ENCODE measurements at regions not wholly inside any gene's neighbourhood (a gene's known extent, or its start where the extent isn't known, plus 50 kb on each side); places are given as distances from the start of the nearest gene placed in this dataset.

GRCh38 chr6:85394853-85395538, 54.9 kb upstream of the NT5E start (continued):
- TF ChIP-seq USF1 (CRISPR knock-in tag; IDR thresholded peaks at IDR 0.05) (no peak), JUN (CRISPR knock-in tag; IDR thresholded peaks at IDR 0.05) (no peak), PRRX2 (CRISPR knock-in tag; IDR thresholded peaks at IDR 0.05) (no peak), SP1 (CRISPR knock-in tag; conservative IDR thresholded peaks at IDR 0.05) (no peak), ATF6 (CRISPR knock-in tag; IDR thresholded peaks at IDR 0.05) (no peak), ZBTB21 (CRISPR knock-in tag; IDR thresholded peaks at IDR 0.05; ENCODE audit: borderline replicate concordance) (no peak), E2F1 (CRISPR knock-in tag; IDR thresholded peaks at IDR 0.05) (no peak), CREM (CRISPR knock-in tag; IDR thresholded peaks at IDR 0.05) (no peak), GRHL2 (CRISPR knock-in tag; IDR thresholded peaks at IDR 0.05; ENCODE audit: insufficient replicate concordance, severe bottlenecking) (no peak), SMAD4 (CRISPR knock-in tag; IDR thresholded peaks at IDR 0.05) (no peak), NFATC4 (CRISPR knock-in tag; IDR thresholded peaks at IDR 0.05) (no peak), ZNF219 (CRISPR knock-in tag; IDR thresholded peaks at IDR 0.05; ENCODE audit: borderline replicate concordance) (no peak)

- ATAC-seq: no peak
Observed at GRCh38 chr6:85394199-85394598, 55.7 kb upstream of the NT5E start.

More at GRCh38 chr6:85394199-85394598, 55.7 kb upstream of the NT5E start:
- no peak overlapping the region for H3K4me3 Mint-ChIP-seq
- peaks cover 7% of the 10 kb centered on the region; the same call in 1 of the 2 replicates for H3K4me1 Mint-ChIP-seq
- POLR2A ChIA-PET: no interaction called here
- TF ChIP-seq PRRX2 (CRISPR knock-in tag; IDR thresholded peaks at IDR 0.05): no peak
- TF ChIP-seq, protein P1, sequence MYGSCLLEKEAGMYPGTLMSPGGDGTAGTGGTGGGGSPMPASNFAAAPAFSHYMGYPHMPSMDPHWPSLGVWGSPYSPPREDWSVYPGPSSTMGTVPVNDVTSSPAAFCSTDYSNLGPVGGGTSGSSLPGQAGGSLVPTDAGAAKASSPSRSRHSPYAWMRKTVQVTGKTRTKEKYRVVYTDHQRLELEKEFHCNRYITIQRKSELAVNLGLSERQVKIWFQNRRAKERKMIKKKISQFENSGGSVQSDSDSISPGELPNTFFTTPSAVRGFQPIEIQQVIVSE (CRISPR knock-in tag; IDR thresholded peaks at IDR 0.05; ENCODE audit: borderline replicate concordance): no peak
- TF ChIP-seq ZNF532 (CRISPR knock-in tag; IDR thresholded peaks at IDR 0.05; ENCODE audit: borderline replicate concordance): no peak
- TF ChIP-seq MYBL2 (CRISPR knock-in tag; IDR thresholded peaks at IDR 0.05): no peak
- no peak for TF ChIP-seq FOXP1 (CRISPR knock-in tag; IDR thresholded peaks at IDR 0.05; ENCODE audit: borderline replicate concordance)
- TF ChIP-seq, protein P2, sequence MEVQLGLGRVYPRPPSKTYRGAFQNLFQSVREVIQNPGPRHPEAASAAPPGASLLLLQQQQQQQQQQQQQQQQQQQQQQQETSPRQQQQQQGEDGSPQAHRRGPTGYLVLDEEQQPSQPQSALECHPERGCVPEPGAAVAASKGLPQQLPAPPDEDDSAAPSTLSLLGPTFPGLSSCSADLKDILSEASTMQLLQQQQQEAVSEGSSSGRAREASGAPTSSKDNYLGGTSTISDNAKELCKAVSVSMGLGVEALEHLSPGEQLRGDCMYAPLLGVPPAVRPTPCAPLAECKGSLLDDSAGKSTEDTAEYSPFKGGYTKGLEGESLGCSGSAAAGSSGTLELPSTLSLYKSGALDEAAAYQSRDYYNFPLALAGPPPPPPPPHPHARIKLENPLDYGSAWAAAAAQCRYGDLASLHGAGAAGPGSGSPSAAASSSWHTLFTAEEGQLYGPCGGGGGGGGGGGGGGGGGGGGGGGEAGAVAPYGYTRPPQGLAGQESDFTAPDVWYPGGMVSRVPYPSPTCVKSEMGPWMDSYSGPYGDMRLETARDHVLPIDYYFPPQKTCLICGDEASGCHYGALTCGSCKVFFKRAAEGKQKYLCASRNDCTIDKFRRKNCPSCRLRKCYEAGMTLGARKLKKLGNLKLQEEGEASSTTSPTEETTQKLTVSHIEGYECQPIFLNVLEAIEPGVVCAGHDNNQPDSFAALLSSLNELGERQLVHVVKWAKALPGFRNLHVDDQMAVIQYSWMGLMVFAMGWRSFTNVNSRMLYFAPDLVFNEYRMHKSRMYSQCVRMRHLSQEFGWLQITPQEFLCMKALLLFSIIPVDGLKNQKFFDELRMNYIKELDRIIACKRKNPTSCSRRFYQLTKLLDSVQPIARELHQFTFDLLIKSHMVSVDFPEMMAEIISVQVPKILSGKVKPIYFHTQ (CRISPR knock-in tag; IDR thresholded peaks at IDR 0.05): no peak
- TF ChIP-seq ZNF317 (CRISPR knock-in tag; IDR thresholded peaks at IDR 0.05; ENCODE audit: borderline replicate concordance, low read depth): no peak
- no peak for TF ChIP-seq RORB (CRISPR knock-in tag; IDR thresholded peaks at IDR 0.05)
- no peak for TF ChIP-seq NR2C2 (CRISPR knock-in tag; IDR thresholded peaks at IDR 0.05)
- no peak for TF ChIP-seq SMAD4 (CRISPR knock-in tag; IDR thresholded peaks at IDR 0.05)
- TF ChIP-seq AFF4 (CRISPR knock-in tag; IDR thresholded peaks at IDR 0.05; ENCODE audit: borderline replicate concordance): no peak
- no peaks in the 10 kb centered on the region for H3K36me3 Mint-ChIP-seq
- no peak overlapping the region for H3K27ac Mint-ChIP-seq
- CTCF ChIA-PET: no interaction called here
- no peak for DNase-seq (ENCODE audit: low spot score)
- H3K27me3 Mint-ChIP-seq (ENCODE audit: low read depth): no peaks in the 10 kb centered on the region; the same call in 1 of the 2 replicates
- H3K9me3 Mint-ChIP-seq: peaks cover 15% of the 10 kb centered on the region

Data from WTC11 (cell line).